SK-N-SH (cell line): ENCODE measurements at regions not wholly inside any gene's neighbourhood (a gene's known extent, or its start where the extent isn't known, plus 50 kb on each side); places are given as distances from the start of the nearest gene placed in this dataset.

Source experiments
- EP300 ChIP-seq, 2 experiments: IDR thresholded peaks; 2 replicates each; pipeline versions ENCODE4 v1.4.0 to v1.6.1; 2012; ENCODE audit warnings: borderline replicate concordance in 1 of 2, low read depth in 1 of 2, low read length in 1 of 2
- GABPA ChIP-seq: IDR thresholded peaks from 2 replicates; pipeline ENCODE4 v1.4.0; 2012; ENCODE audit warnings: low read depth, mild to moderate bottlenecking

DNA sequence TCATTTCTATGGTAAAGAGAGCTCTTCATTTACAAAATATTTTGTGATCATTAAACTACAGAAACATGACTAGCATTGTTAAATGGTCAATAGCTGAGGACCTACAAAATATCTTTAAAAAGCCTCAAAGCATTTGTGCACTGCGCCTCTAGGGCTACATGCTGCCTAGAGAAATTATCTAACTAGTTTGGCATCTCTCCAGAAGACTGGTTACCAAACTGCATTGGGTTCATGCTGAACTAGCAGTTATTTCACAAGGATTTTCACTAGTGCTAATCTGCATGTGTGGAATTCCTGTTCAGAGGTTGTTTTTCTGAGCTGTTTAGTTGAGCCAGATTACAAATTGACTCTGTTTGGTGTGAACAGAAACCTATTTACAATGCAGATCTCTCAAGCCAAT lies 58.5 kb upstream of the PITX2 start:
- TF ChIP-seq GABPA (no peak), EP300 (IDR thresholded peaks at IDR 0.05; ENCODE audit: borderline replicate concordance in 1 of 2, low read depth in 1 of 2, low read length in 1 of 2) (no peak)
